DND-41 (cell line): ENCODE measurements at regions not wholly inside any gene's neighbourhood (a gene's known extent, or its start where the extent isn't known, plus 50 kb on each side); places are given as distances from the start of the nearest gene placed in this dataset.

Experiments used
- ATAC-seq: fragments of 200-7000 bp; cut with Tn5 transposase; 3 replicates; pipeline ENCODE4 v1.9.1; 2021; ENCODE audit warnings: low read depth; ENCODE audit not compliant: insufficient read depth
- DNase-seq: peaks from one replicate; pipeline ENCODE4 v3.0.0-alpha.2; 2020
- H2AFZ ChIP-seq: 2 replicates; pipeline ENCODE4 v1.6.0; 2012; ENCODE audit warnings: low read depth, low read length
- H3K27ac ChIP-seq: 2 replicates; pipeline ENCODE4 v1.5.1; 2012; ENCODE audit warnings: low read length, inconsistent platforms
- H3K27me3 ChIP-seq: fragments of 200-600 bp; sonication (generic); 2 replicates; pipeline ENCODE4 v1.6.0; 2012; ENCODE audit warnings: low read length, mild to moderate bottlenecking, inconsistent platforms; ENCODE audit not compliant: insufficient read depth, poor library complexity
- H3K36me3 ChIP-seq: 2 replicates; pipeline ENCODE4 v1.5.1; 2012; ENCODE audit warnings: low read length, inconsistent platforms; ENCODE audit not compliant: insufficient read depth
- H3K4me1 ChIP-seq: 2 replicates; pipeline ENCODE4 v1.5.1; 2012; ENCODE audit warnings: mild to moderate bottlenecking, low read length; ENCODE audit not compliant: insufficient read depth
- H3K4me2 ChIP-seq: 2 replicates; pipeline ENCODE4 v1.6.0; 2012; ENCODE audit warnings: mild to moderate bottlenecking, moderate library complexity, low read length, inconsistent platforms; ENCODE audit not compliant: insufficient read depth
- H3K4me3 ChIP-seq, 2 experiments: fragments of 200-600 bp in 1 of 2; shearing (Covaris generic) in 1 of 2; 2 replicates each; pipeline ENCODE4 v1.5.1; 2012 to 2016; ENCODE audit warnings: inconsistent platforms in 2 of 2, low read length in 2 of 2, mild to moderate bottlenecking in 2 of 2, low read depth in 1 of 2, moderate library complexity in 1 of 2
- H3K79me2 ChIP-seq: 2 replicates; pipeline ENCODE4 v1.6.0; 2012; ENCODE audit warnings: low read length, inconsistent platforms; ENCODE audit not compliant: insufficient read depth
- H3K9ac ChIP-seq: 2 replicates; pipeline ENCODE4 v1.6.0; 2012; ENCODE audit warnings: low read depth, mild to moderate bottlenecking, inconsistent platforms, low read length, moderate library complexity
- H3K9me3 ChIP-seq: 2 replicates; pipeline ENCODE4 v1.5.1; 2012; ENCODE audit warnings: low read length, moderate library complexity, mild to moderate bottlenecking, inconsistent platforms; ENCODE audit not compliant: insufficient read depth, severe bottlenecking
- H4K20me1 ChIP-seq: 2 replicates; pipeline ENCODE4 v1.6.0; 2012; ENCODE audit warnings: low read length; ENCODE audit not compliant: insufficient read depth
- EZH2 ChIP-seq: IDR thresholded peaks from 3 replicates; pipeline ENCODE4 v1.6.1; 2012; ENCODE audit warnings: borderline replicate concordance, low read depth, mild to moderate bottlenecking, moderate library complexity, low read length, inconsistent platforms; ENCODE audit not compliant: severe bottlenecking
- TF ChIP-seq, protein P1 (sequence below): IDR thresholded peaks from 2 replicates; pipeline ENCODE4 v1.5.1; 2012; ENCODE audit warnings: borderline replicate concordance, low read length, moderate library complexity, mild to moderate bottlenecking; ENCODE audit not compliant: poor library complexity, severe bottlenecking; ENCODE audit errors: extremely low read depth

- H2AFZ ChIP-seq, result no peak overlapping the region
- no peaks in the 10 kb centered on the region for H3K9me3 ChIP-seq
- no peak for ATAC-seq
- no peaks in the 10 kb centered on the region for H3K36me3 ChIP-seq
- H4K20me1 ChIP-seq, result no peaks in the 10 kb centered on the region
- DNase-seq, result no peak
- no peak overlapping the region for H3K27ac ChIP-seq
- H3K79me2 ChIP-seq, result no peaks in the 10 kb centered on the region
- TF ChIP-seq EZH2, result no peak
- TF ChIP-seq, protein P1, sequence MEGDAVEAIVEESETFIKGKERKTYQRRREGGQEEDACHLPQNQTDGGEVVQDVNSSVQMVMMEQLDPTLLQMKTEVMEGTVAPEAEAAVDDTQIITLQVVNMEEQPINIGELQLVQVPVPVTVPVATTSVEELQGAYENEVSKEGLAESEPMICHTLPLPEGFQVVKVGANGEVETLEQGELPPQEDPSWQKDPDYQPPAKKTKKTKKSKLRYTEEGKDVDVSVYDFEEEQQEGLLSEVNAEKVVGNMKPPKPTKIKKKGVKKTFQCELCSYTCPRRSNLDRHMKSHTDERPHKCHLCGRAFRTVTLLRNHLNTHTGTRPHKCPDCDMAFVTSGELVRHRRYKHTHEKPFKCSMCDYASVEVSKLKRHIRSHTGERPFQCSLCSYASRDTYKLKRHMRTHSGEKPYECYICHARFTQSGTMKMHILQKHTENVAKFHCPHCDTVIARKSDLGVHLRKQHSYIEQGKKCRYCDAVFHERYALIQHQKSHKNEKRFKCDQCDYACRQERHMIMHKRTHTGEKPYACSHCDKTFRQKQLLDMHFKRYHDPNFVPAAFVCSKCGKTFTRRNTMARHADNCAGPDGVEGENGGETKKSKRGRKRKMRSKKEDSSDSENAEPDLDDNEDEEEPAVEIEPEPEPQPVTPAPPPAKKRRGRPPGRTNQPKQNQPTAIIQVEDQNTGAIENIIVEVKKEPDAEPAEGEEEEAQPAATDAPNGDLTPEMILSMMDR, result no peak
- H3K27me3 ChIP-seq, result no peaks in the 10 kb centered on the region
- H3K9ac ChIP-seq, result no peak overlapping the region
- no peak overlapping the region for H3K4me2 ChIP-seq
- H3K4me1 ChIP-seq, result no peaks in the 10 kb centered on the region
- no peak overlapping the region for H3K4me3 ChIP-seq
Measured at GRCh38 chr16:7227229-7227721, 105.4 kb upstream of the RBFOX1 start.

DNA sequence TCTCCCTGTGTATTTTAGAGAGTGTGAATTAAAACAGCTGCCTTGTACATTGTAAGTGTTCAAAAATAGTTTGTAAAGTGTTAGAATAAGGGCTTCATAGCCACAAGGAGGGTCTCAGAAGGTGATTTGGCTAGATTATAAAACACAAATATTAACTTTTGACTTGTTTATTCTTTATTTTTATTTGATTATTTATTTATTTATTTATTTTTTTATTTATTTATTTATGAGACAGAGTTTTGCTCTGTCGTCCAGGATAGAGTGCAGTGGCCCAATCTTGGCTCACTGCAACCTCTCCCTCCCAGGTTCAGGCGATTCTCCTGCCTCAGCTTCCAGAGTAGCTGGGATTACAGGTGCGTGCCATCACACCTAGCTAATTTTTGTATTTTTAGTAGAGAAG lies 111.5 kb upstream of the RBFOX1 start:
- no peak overlapping the region for H2AFZ ChIP-seq
- no peak overlapping the region for H3K27ac ChIP-seq
- H3K4me3 ChIP-seq, result no peak overlapping the region
- no peak overlapping the region for H3K4me2 ChIP-seq
- DNase-seq (no peak), ATAC-seq (no peak)
- no peaks in the 10 kb centered on the region for H3K36me3 ChIP-seq
- no peaks in the 10 kb centered on the region for H3K27me3 ChIP-seq
- H3K9me3 ChIP-seq, result no peaks in the 10 kb centered on the region
- no peak for TF ChIP-seq EZH2
- TF ChIP-seq, protein P1, result no peak
- no peaks in the 10 kb centered on the region for H4K20me1 ChIP-seq
- H3K4me1 ChIP-seq, result no peaks in the 10 kb centered on the region
- no peaks in the 10 kb centered on the region for H3K79me2 ChIP-seq
- no peak overlapping the region for H3K9ac ChIP-seq

GRCh38 chr16:7218936-7219335 lies 113.7 kb upstream of the RBFOX1 start:
- Histone ChIP-seq H4K20me1 (no peaks in the 10 kb centered on the region), H3K27me3 (no peaks in the 10 kb centered on the region), H3K4me3 (no peak overlapping the region), H3K27ac (no peak overlapping the region), H3K9me3 (no peaks in the 10 kb centered on the region), H3K9ac (no peak overlapping the region), H3K36me3 (no peaks in the 10 kb centered on the region), H3K79me2 (no peaks in the 10 kb centered on the region), H3K4me2 (no peak overlapping the region), H3K4me1 (no peaks in the 10 kb centered on the region), H2AFZ (no peak overlapping the region)
- DNase-seq, result no peak
- ATAC-seq, result no peak
- TF ChIP-seq EZH2, result no peak
- TF ChIP-seq, protein P1, result no peak

GRCh38 chr16:7217797-7218196 lies 114.8 kb upstream of the RBFOX1 start:
- no peaks in the 10 kb centered on the region for H3K4me1 ChIP-seq
- H3K27me3 ChIP-seq, result no peaks in the 10 kb centered on the region
- no peaks in the 10 kb centered on the region for H3K79me2 ChIP-seq
- no peaks in the 10 kb centered on the region for H3K36me3 ChIP-seq
- H3K4me3 ChIP-seq, result no peak overlapping the region
- TF ChIP-seq, protein P1, result no peak
- TF ChIP-seq EZH2, result no peak
- ATAC-seq (no peak), DNase-seq (no peak)
- no peak overlapping the region for H3K4me2 ChIP-seq
- no peak overlapping the region for H3K27ac ChIP-seq
- no peaks in the 10 kb centered on the region for H4K20me1 ChIP-seq
- no peak overlapping the region for H3K9ac ChIP-seq
- no peak overlapping the region for H2AFZ ChIP-seq
- no peaks in the 10 kb centered on the region for H3K9me3 ChIP-seq
